GM19395 (cell line): ENCODE measurements at regions not wholly inside any gene's neighbourhood (a gene's known extent, or its start where the extent isn't known, plus 50 kb on each side); places are given as distances from the start of the nearest gene placed in this dataset.

Source experiments
- ATAC-seq: cut with Tn5 transposase; IDR thresholded peaks from one replicate; pipeline ENCODE4 v1.9.1; 2021; ENCODE audit warnings: mild to moderate bottlenecking, moderate library complexity; ENCODE audit not compliant: unreplicated experiment

DNA sequence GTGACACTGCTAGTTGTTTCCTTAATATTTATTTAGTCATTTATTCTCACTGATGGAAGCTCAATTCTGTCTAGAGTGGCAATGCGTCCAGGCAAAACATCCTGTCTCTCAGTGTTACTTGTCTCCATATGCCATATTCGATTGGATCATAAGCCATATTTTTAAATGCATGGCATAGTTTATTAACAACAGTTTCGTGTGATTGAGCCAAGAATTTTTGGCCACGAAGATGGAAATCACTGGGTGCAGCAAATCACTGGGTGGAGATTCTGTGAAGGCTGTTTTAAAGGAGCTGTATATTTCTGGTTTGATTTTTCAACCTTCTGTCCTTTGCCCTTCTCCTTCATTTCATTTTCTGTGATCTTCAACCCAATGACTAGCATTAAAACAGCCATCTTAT lies 205.2 kb downstream of the JRKL start:
- no peak for ATAC-seq

DNA sequence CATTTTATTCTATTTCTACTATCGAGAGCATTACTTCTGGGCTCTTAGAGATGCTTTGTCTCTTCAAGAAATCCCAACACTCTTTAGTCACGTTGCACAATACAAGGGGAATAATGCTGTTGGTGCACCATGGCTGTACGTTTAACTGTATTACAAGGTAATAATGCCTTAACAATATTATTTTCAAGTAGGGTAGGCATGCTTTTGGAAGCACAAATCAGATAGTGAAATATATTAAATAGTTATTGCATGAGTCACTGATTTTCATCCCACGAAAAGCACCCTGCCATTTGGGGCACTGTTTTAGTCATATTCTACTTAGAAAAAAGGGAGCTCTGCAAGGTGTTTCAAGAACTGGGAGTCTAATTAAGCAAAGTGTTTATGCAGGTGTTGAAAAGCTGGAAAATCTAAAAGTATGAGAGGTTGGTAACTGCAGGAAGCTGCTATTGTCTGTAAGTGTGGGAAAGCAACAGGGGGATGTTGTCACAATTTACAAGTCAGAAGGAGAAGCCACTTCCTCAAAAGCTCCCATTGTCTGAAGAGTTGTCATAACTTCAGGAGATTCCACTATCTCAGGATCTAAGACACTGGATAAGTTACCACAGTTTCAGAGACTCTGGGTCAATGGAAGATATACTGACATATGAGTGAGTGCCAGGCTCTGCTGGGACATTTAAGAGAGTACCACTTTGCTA lies 218.2 kb downstream of the JRKL start:
- no peak for ATAC-seq

DNA sequence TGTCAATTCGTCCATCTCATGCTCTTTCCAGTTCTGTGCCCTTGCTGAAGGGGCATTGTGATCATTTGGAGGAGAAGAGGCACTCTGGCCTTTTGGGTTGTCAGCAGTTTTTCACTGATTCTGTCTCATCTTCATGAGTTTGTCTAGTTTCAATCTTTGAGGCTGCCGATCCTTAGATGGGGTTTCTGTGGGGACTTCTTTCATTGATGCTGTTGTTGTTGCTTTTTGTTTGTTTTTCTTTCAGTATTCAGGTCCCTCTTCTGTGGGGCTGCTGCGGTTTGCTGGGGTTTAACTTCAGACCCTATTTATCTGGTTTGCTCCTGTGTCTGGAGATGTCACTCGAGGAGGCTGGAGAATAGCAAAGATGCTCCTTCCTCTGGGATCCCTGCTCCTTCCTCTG lies 224.3 kb downstream of the JRKL start:
- no peak for ATAC-seq

- ATAC-seq: no peak
Measured at GRCh38 chr11:96614846-96615245, 225.0 kb downstream of the JRKL start.

DNA sequence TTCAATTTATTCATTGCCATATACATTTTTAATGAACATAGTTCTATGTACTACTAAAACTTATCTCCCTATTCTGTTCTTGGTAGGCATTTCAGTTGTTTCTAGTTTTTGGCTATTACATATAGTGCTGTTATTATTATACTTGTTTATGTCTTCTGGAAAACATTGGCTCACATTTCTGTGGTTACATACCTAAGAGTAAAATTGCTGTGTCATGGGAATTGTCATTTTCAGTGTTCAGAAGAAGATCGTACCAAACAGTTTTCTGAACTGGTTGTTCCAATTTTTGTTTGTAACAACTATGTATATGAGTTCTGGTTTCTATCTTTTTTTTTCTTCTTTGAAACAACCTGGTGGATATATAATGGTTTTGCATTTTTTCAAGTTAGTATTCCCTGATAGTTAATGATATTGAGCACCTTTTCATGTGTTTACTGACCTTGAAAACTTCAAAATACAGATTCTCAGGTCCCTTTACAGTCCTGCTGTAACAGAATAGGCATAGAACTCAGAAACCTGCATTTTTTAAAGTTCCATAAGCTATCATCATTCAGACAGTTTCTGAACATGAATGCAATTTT lies 230.7 kb downstream of the JRKL start:
- ATAC-seq: no peak

DNA sequence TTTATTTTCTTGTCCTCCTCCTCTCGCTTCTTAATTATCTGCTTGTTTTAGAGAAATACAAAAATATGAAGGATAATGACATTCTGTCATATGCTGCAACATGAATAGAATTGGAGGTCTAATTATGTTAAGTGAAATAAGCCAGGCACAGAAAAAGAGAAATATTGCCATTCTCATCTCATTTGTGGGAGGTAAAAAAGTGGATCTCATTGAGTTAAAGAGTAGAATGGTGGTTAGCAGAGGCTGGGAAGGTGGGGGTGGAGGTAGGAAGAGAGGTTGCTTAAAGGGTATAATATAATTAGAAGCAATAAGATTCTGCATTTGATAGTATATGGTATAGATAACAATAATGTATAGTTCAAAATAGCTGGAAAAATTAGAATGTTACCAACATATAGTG lies 231.3 kb downstream of the JRKL start:
- ATAC-seq: no peak

GRCh38 chr11:96622026-96622634 lies 232.3 kb downstream of the JRKL start:
- ATAC-seq: no peak

GRCh38 chr11:96624126-96624525 lies 234.3 kb downstream of the JRKL start:
- no peak for ATAC-seq

DNA sequence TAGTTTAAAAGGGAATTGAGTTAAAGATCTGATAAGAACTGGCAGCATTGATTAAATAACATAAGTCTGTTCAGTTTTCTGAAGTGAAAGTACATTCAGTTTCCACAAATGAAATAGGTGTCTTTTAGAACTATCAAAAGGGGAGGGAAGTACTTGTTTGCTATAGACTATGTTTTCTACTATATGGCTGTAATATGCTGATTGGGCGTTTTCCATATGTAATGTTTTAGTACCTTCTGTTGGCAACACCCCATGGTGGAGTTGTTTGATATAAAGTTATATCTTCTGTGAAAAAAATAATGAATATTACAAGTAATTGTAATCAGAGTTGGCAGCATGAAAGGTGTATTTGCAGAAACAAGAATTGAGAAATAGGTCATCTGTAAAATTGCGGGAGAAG lies 237.6 kb downstream of the JRKL start:
- no peak for ATAC-seq

- ATAC-seq: no peak
Measured at GRCh38 chr11:96635655-96636054, 245.8 kb downstream of the JRKL start.

DNA sequence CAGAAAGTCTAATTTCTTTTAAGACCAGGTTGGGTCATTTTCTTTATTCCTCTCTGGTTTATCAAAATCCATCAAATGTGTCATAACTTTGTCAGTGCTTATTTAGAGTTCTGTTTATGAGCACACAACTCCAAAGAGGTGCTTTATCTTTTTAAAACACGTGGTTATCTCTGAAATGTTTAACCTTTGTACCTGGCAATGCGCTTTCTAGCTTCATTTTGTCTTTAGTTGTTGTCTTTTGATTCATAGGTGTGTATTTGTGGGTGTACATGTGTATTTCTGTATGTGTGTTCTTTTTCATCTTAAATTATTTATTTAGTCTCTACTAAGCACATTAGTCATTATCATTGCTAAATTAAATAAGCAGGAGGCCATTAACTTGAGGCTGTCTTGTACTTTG lies 251.4 kb downstream of the JRKL start:
- ATAC-seq: no peak

DNA sequence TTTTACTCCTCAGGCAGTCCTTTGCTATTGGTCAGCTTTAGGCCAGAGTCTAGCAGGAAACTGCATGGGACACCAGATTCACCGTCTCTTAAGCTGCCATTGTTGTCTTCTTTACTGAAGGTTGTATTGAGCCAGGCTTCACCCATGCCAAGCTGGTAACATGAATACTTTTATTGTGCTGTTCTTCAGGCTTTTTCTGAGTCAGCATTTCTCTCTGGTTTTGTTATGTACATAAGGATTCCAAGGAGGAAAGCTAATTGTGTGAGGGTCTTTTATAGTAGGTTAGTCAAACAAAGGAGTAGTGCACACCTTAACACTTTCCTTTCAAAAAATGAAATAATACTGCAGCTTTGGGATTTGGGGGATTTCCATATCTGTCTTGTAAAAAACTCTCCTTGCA lies 252.8 kb downstream of the JRKL start:
- ATAC-seq: no peak

DNA sequence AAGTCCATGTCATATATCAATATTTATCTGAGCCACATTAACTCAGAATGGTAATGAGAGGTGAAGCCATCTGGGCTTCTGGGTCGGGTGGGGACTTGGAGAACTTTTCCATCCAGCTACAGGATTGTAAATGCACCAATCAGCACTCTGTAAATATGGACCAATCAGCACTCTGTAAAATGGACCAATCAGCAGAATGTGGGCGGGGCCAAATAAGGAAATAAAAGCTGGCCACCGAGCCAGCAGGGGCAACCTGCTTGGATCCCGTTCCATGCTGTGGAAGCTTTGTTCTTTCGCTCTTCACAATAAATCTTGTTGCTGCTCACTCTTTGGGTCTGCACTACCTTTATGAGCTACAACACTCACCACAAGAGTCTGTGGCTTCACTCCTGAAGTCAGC lies 253.4 kb downstream of the JRKL start:
- no peak for ATAC-seq

DNA sequence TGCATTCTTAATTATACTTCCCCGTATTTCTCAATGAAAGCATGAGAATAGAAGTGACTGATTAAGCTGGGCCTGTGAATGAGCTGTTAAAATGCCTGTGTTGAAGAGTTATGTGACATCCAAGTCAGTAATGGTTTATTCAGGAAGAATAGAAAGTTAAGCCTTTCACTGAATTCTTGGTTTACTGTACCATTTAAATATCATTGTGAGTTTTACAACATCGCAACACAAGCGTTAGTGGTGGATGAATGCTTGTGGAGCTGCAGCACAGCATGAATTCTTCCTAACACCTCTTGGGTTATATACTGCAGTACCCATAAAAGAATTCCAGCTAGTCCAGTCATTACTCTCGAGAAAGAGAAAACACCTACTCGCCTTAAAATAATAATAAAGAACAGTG lies 257.8 kb downstream of the JRKL start:
- no peak for ATAC-seq

DNA sequence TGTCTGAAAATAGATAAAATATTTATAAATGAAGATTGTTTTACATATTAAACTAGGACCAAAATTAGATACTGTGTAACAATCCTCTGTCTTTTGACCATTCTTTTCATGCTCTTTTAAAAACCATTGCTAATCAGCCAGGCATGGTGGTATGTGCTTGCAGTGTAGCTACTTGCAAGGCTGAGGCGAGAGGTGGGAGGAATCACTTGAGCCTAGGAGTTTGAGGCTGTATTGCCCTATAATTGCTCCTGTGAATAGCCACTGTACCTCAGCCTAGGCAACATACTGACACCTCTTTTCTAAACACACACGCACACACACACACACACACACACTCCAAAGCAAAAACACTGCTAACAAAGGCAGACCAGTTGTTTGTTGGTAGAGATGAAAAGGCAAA lies 259.2 kb downstream of the JRKL start:
- no peak for ATAC-seq

GRCh38 chr11:96652516-96652915 lies 262.7 kb downstream of the JRKL start:
- no peak for ATAC-seq

GRCh38 chr11:96655474-96655873 lies 265.7 kb downstream of the JRKL start:
- ATAC-seq: no peak

GRCh38 chr11:96658436-96658835 lies 268.6 kb downstream of the JRKL start:
- ATAC-seq: no peak

- no peak for ATAC-seq
Measured at GRCh38 chr11:96664110-96664509, 274.3 kb downstream of the JRKL start.

GRCh38 chr11:96680211-96681018 lies 290.6 kb downstream of the JRKL start:
- ATAC-seq: no peak

- ATAC-seq: no peak
Measured at GRCh38 chr11:96681019-96681716, 291.4 kb downstream of the JRKL start.
